NCI-H526 treated with DMSO at 0.1 percent for 48 hours (cell line): ENCODE measurements at regions not wholly inside any gene's neighbourhood (a gene's known extent, or its start where the extent isn't known, plus 50 kb on each side); places are given as distances from the start of the nearest gene placed in this dataset.
"Not testable (repeated sequence)": the region's sequence is repeated elsewhere in the genome, so short reads cannot be mapped to it uniquely, and the experiment has no call there.

ENCODE experiments used
- DNase-seq: peaks from one replicate; lab custom pipeline; 2025; lab: John Stamatoyannopoulos, UW

GRCh38 chr2:111448796-111449195, 328.1 kb downstream of the BCL2L11 start:
- DNase-seq = not testable (repeated sequence)

DNA sequence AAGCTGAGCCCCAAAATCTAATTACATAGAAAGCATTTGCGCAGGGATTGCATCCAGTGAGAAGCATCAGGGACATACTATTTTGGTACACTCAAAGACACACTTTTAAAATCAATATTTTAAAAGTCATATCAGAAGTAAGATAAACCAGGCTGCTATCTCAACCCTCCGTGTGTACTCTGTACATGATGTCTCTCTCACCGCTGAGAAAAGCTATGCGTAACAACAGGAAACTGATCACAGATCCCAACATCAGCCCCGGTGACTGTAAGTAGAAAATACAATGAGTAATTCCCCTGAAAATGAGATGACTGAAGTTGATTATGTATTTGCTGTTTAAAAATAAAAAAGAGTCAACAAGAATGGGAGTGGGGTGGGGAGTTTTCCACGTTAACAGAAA, 329.8 kb downstream of the BCL2L11 start:
- not testable (repeated sequence) for DNase-seq

DNA sequence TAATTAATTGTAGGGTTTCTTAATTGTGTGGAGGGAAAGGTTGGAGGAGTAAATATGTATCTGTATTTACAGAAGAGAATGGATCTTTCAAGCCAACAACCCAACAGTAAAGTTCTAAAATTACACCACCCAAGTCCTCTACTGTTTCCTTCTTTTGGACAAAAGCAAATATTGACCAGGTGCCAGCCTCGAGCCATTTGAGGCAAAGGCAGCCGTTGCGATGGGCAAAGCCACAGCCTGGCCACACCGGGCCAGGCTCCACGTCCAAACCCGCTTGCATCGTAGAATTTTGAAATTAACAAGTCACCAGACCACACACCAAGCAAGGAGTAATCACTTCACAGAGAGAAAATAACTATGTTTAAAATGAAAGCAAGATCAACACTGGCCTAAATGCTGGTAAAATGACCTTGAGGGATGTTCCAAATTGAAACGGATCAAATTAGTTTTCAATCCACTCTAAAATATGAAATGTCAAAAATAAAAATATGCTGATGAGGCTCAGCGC, 331.0 kb downstream of the BCL2L11 start:
- not testable (repeated sequence) for DNase-seq

GRCh38 chr2:111452208-111452607, 331.5 kb downstream of the BCL2L11 start:
- not testable (repeated sequence) for DNase-seq

- not testable (repeated sequence) for DNase-seq
Observed at GRCh38 chr2:111453308-111453707, 332.6 kb downstream of the BCL2L11 start.

DNA sequence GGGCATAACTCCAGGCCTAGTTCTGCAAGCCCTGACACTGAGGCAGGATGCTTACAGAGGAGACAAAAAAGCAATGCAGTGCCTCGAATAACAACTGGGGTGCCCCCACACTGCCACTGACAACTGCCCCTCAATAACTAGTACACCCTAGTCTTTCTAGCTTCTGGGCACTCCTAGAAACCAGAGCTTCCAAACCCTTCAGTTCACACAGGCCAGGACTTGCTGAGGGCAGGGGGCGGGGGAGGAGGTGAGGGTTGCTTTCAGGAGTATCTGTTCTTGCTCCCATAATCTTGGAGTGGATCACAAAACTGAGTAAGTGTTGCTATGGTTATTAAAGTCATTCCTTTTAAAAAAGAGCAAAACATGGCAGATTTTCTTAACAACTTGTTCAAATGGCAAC, 333.1 kb downstream of the BCL2L11 start:
- not testable (repeated sequence) for DNase-seq

GRCh38 chr2:111454404-111454803, 333.7 kb downstream of the BCL2L11 start:
- not testable (repeated sequence) for DNase-seq

DNA sequence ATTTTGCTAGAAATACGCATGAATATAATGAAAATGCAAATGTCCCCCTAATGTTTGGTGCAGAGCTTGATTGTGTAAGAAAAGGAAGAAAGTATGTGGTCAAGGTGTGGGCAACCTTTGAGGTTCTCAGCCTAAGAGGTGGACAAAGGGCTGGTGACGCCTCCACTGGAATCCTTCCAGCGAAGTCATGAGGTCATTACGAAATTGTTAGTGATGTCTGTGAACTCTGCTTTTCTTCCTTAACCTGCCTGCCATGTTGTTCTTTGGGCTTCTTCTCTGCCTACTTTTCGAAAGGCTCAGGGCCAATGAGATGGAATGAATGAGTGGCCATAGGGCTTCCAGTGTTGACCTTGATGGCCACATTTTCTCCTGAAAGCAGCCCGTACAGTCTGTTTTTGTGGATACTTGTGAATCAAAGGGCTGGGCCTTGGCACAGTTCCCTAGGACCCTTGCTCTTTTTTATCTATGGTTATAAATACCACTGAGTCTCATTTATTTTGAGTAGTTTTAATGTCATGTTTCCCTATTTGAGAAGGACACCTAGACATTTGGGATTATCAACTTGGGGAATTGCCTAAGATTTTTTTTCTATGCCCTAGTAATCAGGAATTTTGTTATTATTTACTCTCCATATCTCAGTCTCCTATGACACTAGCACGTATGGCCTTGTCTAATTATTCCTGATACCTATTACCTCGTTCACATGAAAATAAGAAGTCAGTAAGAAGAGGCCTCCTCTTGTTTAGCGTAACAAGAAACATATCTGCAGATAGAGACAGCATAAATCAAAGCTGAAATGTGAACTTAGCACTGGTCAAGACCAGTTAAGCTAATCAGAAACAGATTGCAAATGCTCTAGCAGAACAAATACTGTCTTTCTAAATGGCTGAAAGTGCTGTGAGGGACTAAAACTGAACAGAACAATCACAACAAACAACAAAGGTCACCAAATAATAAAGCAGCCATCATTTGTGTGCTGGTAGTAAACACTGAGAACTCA, 334.6 kb downstream of the BCL2L11 start:
- not testable (repeated sequence) for DNase-seq

DNA sequence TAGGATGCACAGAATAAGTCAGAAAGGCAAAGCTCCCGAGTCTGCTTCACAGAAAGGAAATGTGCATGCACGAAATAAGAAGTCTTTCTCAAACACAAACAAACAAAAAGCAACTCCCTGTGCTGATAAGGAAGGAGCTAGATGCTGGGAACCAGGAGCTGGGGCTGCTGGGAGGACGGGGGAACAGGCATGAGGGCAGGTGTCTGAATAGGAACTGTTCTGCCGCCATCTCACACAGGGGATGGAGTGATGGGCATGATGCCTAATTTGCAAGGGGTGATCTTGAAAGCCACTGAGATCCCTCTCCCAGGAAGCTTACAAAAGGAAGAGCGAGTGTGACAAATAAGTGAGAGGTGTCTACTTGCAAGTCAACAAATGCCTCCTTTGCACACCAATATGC, 336.5 kb downstream of the BCL2L11 start:
- not testable (repeated sequence) for DNase-seq

GRCh38 chr2:111460901-111461300, 340.2 kb downstream of the BCL2L11 start:
- DNase-seq = not testable (repeated sequence)

- DNase-seq = not testable (repeated sequence)
Observed at GRCh38 chr2:111461831-111462230, 341.1 kb downstream of the BCL2L11 start.

- not testable (repeated sequence) for DNase-seq
Observed at GRCh38 chr2:111462572-111462971, 341.9 kb downstream of the BCL2L11 start.

- not testable (repeated sequence) for DNase-seq
Observed at GRCh38 chr2:111463238-111463848, 342.6 kb downstream of the BCL2L11 start.

DNA sequence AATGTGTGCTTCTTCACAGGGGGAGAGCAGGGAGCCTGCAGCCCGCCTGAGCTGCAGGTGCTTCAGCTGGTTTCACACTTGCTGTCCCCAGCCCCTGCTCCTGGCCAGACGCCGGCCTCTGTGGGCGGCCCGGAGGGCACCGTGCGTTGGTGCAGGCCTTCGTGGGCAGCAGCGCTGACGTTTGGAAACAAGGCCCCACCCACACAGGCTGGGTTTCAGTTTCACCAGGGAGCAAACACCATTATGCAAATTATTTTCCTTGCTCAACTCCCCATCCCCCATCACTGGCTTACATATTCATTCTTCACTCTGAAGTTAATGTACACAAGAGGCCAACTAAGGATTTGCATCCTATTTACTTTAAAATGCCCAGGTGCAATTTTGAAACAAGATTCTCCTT, 343.2 kb downstream of the BCL2L11 start:
- not testable (repeated sequence) for DNase-seq

- not testable (repeated sequence) for DNase-seq
Observed at GRCh38 chr2:111464367-111464766, 343.7 kb downstream of the BCL2L11 start.

DNA sequence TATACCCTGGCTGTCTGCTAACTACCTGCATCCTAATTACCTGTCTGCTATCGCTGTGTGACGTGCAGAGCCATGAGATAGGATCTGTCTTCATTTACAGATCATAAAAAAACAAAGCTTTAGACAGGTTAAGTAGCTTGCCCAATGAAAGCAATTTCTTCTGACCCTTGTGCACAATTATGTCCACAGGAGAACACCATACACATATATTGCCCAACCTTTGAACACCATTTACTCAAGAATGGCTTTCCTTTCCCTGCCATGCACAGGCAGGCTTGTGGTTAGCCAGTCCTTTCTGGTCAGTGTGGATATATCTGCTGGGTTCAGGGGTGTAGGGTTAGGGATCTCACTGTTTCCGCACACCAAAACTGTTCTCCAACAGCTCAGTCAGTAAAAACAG, 344.8 kb downstream of the BCL2L11 start:
- not testable (repeated sequence) for DNase-seq

DNA sequence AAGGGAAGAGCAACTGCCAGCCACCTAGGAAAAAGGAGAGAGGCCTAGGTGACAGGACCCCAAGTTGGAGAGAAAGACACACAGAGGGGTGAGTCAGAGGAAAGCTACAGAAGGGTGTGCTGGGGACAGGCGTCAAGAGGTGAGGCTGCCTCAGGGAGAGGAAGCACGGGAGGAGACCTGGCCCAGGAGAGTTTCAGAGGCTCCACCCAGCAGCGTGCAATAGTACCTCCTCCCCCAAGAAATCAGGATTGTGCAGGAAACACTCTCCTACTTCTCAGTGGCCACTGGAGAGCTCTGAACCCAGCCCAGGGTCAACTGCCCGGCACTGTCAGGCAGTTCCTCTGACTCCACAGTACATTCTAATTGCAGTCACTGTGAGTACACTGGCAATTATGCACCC, 346.0 kb downstream of the BCL2L11 start:
- DNase-seq = not testable (repeated sequence)

DNA sequence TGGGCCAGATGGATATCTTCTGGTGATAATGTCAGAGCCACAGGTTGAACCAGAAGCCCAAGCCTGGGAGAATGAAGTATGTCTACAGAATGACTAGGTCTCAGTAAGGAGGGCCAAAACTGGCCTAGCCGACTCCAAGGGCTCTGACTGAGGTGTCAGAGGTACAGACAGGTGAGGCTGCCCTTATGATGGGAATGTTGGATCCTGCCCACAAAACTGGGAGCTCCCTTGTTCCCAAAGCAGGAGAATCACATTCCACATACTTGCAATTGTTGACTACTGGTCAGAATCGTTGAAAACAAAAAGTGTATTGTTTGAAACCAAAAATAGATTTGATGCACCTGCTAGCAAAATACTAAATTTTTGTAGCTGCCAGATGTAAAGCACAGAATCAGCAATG, 350.2 kb downstream of the BCL2L11 start:
- DNase-seq = not testable (repeated sequence)

DNA sequence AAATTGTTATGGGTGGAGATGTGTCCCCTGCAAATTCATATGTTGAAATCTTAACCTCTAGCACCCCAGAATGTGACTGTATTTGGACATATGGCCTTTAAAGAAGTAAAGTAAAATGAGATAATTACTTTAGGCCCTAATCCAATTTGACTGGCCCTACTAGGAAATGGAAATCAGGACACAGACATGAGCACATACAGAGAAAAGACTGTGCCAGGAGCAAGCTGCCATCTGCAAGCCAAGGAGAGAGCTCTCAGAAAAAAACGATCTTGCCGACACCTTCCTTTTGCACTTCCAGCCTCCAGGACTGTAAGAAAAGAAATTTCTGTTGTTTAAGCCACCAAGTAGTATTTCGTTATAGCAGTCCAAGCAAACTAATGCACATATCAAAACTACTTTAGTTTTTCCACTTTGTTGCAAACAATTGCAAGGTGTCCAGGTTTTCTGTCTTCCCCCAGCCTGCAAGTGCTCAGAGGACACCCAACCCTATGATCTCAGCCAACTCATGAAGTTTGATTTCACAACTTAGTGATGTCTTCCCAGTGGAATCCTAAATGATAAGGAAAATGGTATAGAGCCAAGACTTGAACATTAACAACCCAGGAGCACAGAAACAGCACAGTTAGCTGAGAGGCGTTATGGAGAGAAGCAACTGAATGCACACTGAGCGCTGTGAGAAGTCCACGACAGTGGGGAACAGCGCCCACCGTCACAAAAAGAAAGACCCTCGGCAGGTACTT, 351.2 kb downstream of the BCL2L11 start:
- DNase-seq = not testable (repeated sequence)

GRCh38 chr2:111472844-111473403, 352.2 kb downstream of the BCL2L11 start:
- not testable (repeated sequence) for DNase-seq

DNA sequence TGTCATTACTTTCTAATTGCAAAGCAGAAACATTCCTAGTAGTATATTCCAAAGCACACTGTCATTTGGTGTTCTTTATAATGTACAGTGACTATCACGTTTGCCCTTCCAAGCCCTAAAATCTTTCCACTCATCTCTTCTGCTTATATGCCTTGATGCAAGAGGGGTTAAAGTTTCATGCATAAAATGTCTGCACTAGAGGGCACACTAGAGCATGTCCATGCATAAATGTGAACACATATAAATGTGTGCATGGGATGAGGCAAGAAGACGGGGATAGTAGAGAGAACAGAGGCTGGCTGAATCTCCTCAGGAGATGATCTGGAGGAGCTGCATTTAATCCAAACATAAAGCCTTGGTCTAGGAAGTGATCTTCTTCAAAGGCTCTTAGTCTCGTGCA, 352.8 kb downstream of the BCL2L11 start:
- DNase-seq = not testable (repeated sequence)
